Ammon's horn (tissue), 1 donor: ENCODE measurements at regions not wholly inside any gene's neighbourhood (a gene's known extent, or its start where the extent isn't known, plus 50 kb on each side); places are given as distances from the start of the nearest gene placed in this dataset.
A peak's percentile ranks its signal among the peaks of the same experiment; 100 is the strongest.

ENCODE experiments used
- DNase-seq: peaks from one replicate; pipeline ENCODE4 v3.0.0-alpha.2; 2016; ENCODE audit warnings: low spot score

DNA sequence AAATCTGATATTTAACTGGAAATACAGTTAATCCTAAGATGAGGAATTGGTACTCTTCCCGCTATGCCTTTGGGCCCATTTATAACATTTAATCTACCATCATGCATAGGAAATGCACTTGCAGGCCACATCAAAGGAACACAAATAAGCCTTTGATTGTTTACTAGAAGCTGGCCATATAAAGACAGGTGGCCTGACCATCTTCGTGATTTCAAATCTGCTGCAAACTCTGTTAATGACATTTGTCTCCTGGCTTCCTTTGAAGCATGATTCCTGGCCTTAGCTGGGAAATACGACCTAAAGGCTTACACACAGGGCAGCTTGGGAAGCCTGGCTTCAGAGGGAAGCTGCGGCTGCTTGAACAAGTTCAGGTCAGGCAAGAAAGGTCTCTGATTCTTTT, 552.1 kb downstream of the CDH26 start:
- no peak for DNase-seq

DNA sequence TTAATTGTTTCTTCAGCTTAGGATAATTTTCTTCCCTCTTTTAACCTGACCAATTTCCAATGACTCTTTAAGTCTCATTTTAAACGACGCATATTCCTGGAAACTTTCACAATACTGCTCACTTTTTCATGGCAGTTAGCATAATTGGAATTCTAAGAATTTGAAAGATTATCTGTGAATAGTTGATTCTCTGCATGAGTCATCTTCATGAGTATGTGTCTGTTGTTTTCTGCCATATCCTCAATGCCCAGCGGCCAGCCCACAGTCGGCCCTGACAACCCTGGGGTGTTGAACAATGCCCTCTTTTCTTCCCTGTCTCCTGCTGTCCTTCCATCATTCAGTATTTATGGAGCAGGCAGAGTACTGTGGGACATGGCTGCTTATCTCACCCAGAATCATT, 554.2 kb downstream of the CDH26 start:
- DNase-seq = peak; percentile 64

DNA sequence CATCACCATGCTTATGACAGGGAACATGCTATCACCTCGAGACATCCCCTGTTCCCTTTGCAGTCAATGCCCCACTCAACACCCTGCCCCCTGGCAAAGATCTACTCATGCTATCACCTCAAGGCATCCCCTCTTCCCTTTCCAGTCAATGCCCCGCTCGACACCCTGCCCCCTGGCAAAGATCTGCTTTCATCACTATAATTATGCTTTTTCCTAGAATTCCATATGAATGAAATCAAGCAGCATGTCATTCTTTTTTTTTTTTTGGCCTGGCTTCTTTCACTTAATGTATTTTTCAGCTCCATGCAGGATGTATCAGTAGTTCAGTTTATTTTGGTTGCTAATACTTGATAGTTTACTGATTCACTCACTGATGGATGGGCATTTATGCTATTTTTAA, 554.9 kb downstream of the CDH26 start:
- DNase-seq = no peak

DNA sequence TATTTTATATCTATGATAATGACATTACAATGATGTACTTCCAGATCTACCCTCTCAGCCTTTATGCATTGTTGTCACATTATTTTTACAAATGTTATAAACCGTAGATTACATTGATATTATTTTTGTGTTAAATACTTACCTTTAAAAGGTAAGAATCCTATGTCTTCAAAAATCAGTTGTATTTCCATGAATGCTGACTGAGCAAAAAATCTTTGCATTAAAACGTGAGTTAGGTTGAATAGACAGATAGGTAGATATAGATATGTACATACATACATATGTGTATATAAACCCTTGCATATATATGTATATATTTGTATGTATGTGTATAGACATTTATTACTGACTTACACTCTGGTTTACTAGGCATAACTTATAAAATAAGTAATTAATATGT, 558.2 kb downstream of the CDH26 start:
- no peak for DNase-seq

DNA sequence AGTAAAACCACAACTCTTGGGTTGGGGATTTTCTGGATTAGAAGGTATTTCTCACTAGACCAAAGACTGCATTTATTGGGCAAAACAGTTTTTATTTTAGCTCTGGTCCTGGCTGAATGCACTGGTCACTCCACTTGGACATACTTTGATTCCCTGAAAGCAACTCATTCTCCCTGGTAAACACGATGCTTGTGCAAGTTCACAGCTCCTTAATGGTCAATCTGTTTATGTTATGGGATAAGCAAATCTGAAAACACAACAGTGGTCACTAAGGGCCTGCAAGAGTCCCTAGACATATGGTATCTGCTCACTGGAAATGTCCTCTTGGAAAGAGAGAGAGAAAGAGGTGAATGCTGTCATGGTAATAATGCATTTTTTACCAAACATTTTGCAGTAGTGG, 559.8 kb downstream of the CDH26 start:
- DNase-seq = no peak

DNA sequence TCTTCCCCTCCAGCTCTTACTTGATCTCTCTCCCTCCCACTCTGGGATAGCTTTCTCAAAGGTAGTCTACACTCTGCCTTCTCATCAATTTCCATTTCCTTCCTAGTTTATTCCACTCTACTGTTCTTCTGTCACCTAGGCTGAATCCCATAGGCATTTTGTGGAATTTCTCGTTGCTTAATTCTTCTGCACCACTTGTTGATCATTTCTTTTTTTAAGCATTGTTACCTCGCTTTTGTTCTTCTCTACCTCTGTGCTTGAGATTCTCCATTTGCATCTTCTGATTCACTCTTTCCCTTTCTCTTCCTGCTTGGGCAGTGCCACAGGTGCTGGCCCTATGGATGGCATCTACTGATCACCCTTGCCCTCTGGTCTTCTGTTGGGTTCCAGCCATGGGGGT, 567.2 kb downstream of the CDH26 start:
- DNase-seq = no peak

DNA sequence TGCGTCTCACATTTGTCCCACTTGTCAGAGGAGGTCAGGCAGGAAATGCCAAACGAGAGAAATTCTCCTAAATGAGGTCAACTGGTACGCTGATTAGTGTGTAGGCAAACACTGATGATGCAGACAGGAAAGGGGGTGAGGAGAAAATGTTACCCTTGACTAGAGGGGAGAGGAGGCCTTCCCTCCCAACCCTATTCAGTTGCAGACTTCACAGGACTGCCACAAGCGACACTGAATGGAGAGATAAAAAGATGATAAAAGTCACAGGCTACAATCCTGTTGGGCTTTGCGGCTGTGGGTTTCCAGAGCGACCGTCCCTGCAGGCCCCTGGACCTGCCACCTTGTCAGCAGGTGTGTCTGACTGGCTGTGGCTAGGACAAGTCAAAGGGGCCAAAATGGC, 569.4 kb downstream of the CDH26 start:
- no peak for DNase-seq

DNA sequence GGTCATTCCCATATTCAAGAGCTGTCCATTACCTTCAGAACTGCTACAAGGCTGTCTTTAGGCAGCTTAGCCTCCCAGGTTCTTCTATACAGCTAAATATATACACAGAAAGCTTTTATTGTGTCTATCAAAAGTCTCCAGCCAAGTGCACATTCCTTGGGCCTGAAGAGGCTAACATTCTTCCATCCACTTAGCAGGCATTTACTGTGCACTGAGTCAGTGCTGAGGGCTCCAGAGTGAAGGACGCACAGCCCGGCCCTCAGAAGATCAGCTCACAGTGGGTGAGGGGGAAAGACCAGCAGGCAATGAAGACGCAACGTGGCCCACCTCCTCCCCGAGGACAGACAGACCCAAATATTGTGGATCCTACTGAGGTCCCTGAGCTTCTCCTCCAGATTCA, 569.9 kb downstream of the CDH26 start:
- no peak for DNase-seq

DNA sequence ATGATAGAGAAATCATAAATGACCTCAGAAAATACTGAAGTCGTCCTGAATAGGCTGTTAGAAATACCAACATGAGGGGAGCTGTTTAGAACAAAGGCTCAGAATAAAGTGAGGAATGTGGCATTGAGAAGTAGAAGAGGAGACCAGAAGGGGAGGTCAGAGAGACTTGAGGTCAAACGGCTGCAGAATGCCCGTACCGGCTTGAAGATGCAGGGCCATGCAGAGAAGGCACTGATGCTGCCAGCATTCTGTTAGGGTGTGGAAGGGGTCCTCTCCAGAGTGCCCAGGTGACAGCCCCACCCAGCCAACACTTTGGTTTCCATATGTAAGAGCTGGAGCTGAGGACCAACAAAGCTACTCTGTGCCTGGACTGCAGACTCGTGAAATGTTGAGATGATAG, 570.9 kb downstream of the CDH26 start:
- DNase-seq = no peak

DNA sequence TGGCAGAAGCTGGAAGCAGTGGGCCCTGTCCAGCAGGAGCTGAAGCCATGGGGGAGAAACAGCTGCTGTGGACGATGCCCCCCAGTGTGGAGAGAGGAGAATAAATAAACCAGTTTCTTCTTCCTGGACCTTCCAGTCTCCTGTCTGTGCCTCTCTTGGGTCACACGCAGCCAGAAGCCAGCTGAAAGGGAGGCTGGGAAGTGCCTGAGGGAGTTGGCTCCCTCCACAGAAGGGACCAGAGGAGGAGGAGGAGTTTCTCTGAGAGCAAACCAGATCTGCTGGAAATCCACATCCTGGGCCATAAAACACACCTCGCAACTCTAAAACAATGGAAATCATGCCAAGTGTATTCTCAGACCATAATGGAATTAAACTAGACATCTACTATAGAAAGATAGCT, 577.0 kb downstream of the CDH26 start:
- no peak for DNase-seq

DNA sequence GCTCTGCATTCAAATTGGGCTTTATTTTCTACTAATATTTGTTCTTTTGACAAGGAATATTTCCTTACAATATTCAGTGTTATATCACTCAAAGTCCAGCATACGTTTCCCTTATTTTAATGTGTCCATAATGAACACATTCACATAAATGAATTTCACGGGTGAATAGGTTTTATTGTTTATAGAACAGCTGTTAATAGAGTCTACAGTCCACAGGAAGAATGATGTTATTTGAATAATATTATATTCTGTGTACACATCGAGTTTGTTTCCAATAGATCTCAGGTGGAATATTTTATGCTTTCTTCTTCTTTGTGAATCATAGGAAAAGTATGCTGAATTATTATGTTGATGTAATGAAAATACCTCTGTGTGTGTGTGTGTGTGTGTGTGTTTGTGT, 582.4 kb downstream of the CDH26 start:
- DNase-seq = no peak

DNA sequence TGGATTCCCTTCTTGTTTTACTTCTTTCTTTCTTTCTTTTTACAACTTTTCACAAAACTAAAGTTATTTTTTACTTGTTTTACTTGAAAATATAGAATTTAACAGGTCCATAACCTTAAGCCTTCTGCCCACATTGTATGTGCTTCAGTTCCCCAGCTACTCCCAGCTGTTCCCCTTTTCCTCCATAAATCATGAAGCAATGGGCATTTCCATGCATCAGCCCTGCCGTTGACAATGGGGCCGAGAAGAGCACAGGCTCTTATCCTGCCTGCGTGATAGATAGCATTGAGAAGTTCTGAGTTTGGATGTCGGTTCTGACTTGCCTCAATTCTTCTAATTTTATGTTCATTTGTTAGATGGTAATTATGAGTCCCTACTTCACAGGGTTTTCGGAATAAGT, 583.8 kb downstream of the CDH26 start:
- DNase-seq = no peak

DNA sequence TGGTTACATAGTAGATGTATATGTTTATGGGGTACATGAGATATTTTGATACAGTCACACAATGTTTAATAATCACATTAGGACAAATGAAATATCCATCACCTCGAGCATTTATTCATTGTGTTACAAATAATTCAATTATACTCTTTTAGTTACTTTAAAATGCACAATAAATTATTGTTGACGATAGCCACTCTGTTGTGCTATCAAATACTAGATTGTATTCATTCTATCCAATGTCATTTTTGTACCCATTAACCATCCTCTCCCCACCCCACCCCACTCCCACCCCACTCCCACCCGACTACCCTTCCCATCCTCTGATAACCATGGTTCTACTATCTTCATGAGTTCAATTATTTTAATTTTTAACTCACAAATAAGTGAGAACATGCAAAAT, 585.4 kb downstream of the CDH26 start:
- DNase-seq = no peak

DNA sequence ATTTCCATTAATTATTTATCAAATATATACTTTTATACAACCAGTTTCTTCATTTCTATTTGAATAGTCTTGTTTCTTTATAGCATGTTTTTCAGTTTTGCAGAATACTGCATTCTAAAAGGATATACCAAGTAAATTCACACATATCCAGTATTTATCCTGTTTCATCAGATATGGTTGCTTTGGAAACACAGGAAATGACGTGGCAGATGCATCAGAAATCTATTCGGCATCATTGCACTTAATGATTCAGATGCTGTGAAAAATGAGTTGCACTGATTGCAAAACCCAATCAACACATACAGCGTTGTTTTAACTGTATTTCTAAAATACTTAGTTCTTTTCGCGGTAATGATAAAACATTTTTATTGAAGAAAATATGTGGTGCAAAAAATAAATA, 594.9 kb downstream of the CDH26 start:
- no peak for DNase-seq

DNA sequence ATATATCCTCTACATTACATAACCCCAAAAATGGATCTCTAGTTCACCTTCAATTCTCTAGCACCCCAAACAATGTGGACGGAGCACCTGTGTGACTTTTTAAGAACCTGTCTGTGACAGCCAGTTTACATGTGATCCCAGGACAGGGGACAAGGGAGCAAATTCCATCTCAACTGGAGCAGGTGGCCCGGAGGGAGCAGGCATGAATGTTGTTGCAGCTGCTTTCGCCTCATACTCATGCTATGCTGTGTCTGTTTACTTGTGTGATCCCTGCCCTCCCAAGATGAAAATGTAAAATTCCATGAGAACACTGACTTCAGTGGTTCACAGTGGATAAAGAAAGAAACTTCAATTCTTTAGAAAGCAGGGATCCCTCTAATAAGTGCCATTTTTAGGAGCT, 600.3 kb downstream of the CDH26 start:
- no peak for DNase-seq

DNA sequence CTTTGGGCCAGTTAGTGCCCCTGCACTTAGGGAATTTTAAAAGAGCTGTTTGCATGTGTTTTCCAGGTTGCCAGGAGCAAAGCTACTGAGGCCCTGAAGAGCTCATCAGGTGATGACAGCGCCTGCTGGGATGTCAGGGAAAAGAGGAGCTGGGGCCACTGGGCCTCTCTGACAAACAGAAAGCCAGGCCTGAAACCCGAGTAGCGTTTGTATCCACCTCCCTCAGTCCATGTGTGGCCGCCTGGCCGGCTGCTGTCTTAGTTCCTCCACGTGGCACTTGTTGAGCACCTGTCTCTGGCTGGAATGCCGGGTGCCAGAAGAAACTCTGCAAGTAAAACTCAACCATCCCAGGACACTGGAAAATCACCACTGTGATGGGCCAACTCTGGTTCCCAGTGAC, 601.2 kb downstream of the CDH26 start:
- no peak for DNase-seq

DNA sequence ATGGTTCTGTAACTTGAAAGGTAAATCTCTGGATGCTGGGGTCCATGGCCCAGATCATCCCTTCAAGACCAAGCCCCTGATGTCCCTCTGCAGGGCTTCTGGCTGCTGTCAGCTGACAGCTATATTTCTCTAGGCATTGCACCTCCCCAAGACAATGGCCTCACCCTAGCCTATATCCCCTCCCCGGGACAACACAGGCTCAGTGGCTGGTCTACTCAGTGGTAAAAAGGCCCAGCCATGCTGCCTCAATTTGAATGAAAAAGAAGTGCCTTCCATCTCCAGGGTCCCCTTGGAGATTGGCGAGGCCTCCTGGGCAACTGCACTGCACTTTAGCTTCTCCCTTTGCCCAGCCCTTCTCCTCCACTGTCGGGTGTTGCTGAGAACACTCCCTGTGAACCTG, 602.8 kb downstream of the CDH26 start:
- no peak for DNase-seq

DNA sequence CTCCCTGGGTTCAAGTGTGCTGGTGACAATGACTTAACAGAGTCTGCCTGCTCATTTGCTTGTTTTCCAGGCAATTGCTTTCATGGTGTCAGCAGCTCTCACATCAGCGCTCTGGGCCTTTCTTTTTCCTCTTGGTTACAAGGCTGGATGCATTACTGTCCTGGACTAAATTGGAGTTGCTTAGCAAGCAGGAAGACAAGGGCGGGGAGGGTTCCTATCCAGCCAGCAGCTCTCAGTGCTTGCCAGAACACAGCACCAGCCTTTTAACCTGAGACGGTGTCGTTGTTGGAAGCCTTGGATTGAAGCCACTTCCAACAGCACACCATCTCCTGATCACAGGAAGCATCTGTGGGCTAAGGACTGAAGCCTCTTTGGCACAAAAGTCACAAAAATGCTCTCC, 606.9 kb downstream of the CDH26 start:
- DNase-seq = no peak

DNA sequence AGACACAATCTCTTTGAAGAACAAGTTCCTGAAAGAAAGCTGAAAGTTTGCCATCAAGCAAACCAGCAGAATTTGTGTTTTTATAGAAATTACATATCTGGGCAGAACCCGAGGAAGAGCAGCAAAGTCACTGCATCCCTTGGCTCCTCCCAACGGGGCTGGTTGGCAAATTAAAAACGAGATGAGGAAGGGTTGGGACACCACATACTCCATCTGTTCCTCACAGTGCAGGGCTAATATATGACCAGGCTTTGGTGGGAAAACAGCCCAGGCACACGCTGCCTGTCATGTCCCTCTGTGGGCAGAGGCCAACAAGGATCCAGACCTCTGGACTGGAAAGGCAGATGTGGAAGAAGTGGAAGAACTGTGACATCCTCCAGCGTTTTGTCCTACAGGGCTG, 607.3 kb downstream of the CDH26 start:
- no peak for DNase-seq

DNA sequence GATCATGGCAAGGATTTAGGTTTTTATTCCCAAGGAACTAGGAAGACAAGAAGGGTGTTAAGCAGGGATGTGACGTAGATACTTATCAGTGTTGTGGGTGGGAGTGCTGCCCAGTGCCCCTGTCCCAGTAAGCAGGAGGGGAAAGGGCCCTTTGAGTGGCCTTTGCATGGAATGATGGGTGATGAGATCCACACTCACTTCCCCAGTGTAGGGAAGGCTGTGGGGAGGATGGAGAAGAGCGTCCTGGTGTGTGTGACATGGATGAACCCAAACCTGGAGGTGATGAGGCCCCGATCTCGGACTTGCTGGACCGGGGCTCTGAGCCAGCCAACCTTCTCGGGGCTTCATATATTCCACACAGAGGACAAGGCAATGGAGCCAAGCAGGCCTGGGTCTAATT, 610.9 kb downstream of the CDH26 start:
- no peak for DNase-seq

DNA sequence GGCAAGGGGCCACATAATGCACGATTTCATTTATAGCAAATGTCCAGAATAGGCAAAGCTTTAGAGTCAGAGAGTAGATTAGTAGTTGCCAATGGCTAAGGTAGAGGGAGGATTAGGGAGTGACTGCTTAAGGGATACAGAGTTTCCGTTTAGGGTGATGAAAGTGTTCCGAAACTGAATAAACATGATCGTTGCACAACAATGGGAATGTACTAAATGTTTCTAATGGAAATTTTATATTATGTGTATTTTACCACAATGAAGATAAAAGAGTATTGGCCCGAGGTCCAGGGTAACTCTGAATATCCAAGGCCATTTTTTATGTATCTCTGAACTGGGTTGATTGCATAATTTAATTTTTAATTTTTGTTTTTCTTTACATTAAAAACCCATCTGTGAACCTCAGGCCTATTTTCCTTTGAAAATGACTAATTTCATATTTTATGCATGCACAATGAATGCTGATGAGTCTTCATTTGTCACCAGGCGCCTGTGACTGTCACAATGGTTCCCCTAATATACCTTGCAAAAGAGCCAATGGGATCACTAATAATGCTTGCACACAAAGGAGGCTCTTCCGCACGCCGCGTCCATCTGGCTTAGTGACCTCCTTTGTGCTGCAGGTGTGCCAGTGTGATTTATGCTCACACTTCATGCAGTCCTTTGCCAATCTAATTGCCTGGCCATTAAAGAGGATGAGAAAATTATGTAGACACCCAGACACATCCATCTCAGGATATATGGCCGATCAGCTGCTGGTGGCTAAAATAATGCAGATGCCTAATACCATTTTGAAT, 612.5 kb downstream of the CDH26 start:
- DNase-seq = no peak

DNA sequence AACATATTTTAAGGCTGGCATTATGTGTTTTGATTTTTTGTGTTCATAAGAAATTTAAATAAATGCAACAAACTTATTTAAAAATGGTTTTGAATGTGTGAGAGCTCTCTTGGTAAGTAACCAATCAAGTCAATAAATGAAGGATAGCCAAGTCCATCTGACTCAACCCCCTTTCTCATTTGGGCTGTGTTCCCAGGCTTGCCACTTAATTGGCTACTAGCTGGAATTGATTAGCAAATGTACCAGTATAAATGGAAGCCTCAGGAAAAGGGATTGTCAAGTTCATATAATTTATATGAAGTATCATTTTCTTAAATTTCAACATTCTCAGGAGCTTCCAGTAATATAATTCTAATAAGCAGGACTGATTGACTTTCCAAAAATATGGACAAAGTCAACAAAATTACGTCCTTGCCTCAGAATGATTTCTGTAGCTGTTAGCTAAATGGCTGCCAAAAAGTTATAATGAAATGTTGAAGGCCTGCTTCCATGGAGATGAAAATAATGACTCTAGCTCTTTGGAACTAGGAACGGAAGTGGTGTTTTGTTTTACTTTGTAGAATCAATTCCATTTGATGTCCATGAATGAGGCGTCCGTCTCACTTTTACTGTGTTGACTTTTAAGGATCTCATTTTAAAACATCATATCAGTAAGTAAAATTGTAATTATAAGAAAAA, 614.9 kb downstream of the CDH26 start:
- DNase-seq = peak; percentile 23

DNA sequence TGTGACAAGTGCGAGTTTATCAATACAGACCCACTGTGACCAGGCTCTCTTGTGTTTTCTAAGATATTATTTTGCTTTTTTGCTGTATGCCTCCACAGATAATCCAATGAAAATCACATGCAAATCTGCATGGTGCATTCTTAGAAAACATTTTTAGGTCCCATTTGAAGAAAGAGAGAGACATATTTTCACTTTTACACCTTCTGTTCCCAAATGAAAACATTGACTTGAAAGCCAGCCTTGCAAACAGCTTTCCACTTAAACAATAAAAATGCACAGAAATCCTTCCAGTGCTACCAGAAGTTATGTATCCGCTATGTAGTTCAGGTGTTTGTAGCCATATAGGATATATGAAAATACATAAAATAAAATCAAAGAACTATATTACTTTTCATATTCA, 618.0 kb downstream of the CDH26 start:
- no peak for DNase-seq

DNA sequence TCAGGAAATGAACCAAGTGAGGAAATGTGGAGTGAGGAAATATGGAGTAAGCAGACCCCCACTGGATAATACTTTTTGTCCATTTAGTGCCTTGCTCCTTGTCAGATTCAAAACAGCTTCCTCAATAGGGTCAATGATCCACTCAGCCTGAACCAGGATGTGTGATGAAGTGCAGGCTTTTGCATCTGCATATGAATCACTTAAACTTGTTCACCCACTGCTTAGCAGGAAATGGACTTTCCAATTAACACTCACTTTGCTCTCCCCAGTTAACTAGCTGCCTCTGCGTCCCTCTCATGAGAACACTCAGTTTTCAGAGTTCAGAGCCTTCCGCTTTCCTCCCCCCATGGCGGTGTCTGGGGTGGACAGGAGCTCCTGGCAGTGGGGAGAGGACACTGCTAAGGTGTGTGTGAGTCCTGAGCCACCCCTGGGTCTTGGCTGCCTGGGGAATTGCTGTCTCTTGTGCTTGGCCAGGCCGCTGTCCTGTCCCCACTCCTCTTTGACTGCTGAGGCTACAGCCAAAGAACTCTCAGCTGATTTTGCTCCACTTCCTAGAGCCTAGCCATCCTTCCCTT, 621.8 kb downstream of the CDH26 start:
- DNase-seq = no peak
